KOPT-K1 (cell line): ENCODE measurements at regions not wholly inside any gene's neighbourhood (a gene's known extent, or its start where the extent isn't known, plus 50 kb on each side); places are given as distances from the start of the nearest gene placed in this dataset.

Experiments
- H3K27ac ChIP-seq: fragments of 200-600 bp; sonication (generic); 2 replicates; pipeline ENCODE4 v1.5.1; 2016; ENCODE audit warnings: antibody characterized with exemption, mild to moderate bottlenecking, low read depth, low read length; ENCODE audit not compliant: poor library complexity, severe bottlenecking
- H3K36me3 ChIP-seq: fragments of 200-600 bp; sonication (generic); 2 replicates; pipeline ENCODE4 v1.5.1; 2017; ENCODE audit warnings: antibody characterized with exemption, mild to moderate bottlenecking, low read length, moderate library complexity; ENCODE audit not compliant: insufficient read depth
- H3K9me3 ChIP-seq: fragments of 200-600 bp; sonication (generic); 2 replicates; pipeline ENCODE4 v1.5.1; 2017; ENCODE audit warnings: antibody characterized with exemption, low read length, mild to moderate bottlenecking; ENCODE audit not compliant: insufficient read depth, poor library complexity, severe bottlenecking

GRCh38 chr2:239669181-239669898 lies 268.5 kb upstream of the HDAC4 start:
- no peak overlapping the region for H3K27ac ChIP-seq
- no peaks in the 10 kb centered on the region for H3K9me3 ChIP-seq
- no peaks in the 10 kb centered on the region for H3K36me3 ChIP-seq

DNA sequence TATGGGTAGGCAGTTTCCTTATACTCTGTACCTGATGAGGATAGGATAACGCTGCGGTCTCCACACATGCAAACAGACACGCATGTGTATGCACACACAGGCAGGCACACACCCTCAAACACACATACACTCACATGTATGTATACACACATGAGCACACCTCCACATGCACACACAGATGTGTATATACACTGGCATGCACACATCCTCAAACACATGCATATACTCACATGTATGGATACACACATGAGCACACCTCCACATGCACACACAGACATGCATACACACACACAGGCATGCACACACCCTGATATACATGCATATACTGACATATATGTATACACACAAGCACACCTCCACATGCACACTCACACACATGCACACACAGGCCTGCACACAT lies 267.8 kb upstream of the HDAC4 start:
- Histone ChIP-seq H3K36me3 (no peaks in the 10 kb centered on the region), H3K27ac (no peak overlapping the region), H3K9me3 (no peaks in the 10 kb centered on the region)

- Histone ChIP-seq H3K9me3 (no peaks in the 10 kb centered on the region), H3K27ac (no peak overlapping the region)
Measured at GRCh38 chr2:239668042-239668441, 267.2 kb upstream of the HDAC4 start.

GRCh38 chr2:239667431-239667985 lies 266.7 kb upstream of the HDAC4 start:
- no peaks in the 10 kb centered on the region for H3K36me3 ChIP-seq
- H3K27ac ChIP-seq: no peak overlapping the region
- H3K9me3 ChIP-seq: no peaks in the 10 kb centered on the region

More at GRCh38 chr2:239668042-239668441, 267.2 kb upstream of the HDAC4 start:
- no peaks in the 10 kb centered on the region for H3K36me3 ChIP-seq

- no peak overlapping the region for H3K27ac ChIP-seq
- H3K9me3 ChIP-seq: no peaks in the 10 kb centered on the region
- H3K36me3 ChIP-seq: no peaks in the 10 kb centered on the region
Measured at GRCh38 chr2:239666855-239667376, 266.1 kb upstream of the HDAC4 start.

DNA sequence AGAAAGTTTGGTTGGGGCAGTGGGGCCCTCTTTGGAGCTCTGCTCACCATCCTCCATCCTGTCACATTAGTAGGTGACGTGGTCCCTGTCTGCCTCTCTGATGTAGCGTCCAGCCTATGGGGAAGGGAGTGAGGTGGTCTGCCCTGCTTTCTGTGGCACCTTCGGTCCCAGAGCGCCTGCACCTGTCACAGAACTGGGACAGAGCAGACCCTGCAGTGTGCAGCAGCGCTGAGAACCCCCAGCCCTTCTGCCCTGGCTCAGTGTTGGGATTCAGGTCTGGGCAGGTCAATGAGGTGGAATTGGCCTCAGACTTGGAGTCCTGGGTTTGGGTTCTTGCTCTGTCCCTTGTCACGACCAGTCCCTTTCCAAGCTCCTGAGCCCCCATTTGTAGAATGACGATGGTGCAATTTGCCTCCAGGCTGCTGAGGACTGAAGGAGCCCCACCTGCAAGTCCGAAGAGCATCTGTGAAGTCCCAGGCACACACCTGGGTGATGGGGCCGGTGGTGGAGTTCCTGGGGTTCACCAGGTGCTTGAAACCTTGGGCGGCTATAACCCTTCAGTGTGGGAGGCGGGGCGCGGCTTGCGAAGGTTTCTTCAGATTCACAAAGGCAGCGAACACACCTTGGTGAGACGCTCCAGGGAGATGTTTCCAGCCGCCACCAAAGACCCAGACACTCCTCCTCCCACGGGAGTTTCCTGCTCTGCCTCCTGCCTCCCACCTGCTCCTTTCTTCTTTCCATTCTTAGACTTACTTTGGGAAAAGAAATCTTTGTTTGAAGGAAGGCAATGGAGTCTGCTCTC lies 265.4 kb upstream of the HDAC4 start:
- Histone ChIP-seq H3K36me3 (no peaks in the 10 kb centered on the region), H3K9me3 (no peaks in the 10 kb centered on the region), H3K27ac (no peak overlapping the region)

DNA sequence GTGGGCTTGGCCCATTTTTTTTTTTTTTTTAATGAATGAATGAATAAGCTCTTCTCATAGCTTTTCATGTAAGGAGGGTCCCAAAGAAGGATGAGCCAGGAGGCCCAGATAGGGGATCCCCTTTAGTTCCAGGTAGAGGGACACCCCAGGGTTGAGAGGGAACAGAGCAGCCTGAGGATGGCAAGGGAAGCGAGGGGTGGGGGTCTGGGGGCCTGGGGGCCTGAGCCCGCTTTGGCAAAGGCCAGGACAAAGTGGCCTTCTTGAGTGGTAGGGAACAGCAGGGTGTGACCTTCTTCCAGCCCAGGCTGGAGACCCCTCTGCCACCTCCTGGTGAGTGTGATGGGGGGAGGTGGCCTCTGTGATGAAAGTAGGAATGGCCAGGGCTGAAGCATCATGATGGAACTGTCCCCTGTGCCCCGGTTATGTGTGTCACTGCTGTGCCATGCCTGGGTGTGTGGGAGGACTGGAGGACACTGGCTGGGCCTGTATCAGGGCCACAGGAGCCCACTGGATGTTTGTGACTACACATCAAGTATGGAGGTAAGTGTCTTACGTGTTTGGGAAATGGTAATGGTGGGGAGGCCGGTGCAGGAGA lies 263.5 kb upstream of the HDAC4 start:
- H3K27ac ChIP-seq: no peak overlapping the region
- H3K9me3 ChIP-seq: no peaks in the 10 kb centered on the region

GRCh38 chr2:239663364-239663924 lies 262.6 kb upstream of the HDAC4 start:
- H3K27ac ChIP-seq: no peak overlapping the region
- H3K36me3 ChIP-seq: no peaks in the 10 kb centered on the region
- H3K9me3 ChIP-seq: no peaks in the 10 kb centered on the region

More for the DNA sequence above, 263.5 kb upstream of the HDAC4 start:
- H3K36me3 ChIP-seq: no peaks in the 10 kb centered on the region

DNA sequence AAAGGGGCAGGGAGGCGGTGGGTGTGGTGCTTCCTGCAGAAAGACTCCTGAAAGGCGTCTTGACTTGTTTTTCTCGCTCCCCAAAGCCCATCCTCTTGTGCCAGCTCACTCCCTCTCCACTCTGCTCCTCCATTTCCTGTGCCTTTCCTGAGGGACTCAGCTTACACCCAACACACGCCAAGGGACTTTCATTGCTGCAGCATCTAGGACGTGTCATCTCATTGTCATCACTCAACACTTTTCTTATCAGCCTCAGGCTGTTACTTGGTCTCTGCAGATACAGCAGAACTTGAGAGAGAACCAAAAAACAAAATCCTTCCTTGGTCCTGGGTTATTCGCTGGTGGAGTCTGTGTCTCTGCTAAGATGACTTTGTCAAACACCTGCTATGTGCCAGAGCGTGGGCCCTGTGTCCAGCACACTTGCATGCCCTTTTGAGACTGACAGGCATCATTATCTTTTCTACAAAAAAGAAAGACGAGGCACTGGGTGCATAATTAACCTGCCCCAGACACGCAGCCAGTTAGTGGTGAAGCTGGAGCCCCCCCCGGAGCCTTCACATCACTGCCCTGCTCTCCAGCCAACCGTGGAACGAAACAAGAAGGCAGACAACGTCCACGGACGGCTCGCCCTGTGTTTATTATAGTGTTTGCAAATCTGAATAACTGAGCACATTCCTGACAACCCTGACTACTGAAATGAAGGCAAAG lies 261.7 kb upstream of the HDAC4 start:
- Histone ChIP-seq H3K27ac (no peak overlapping the region), H3K36me3 (no peaks in the 10 kb centered on the region), H3K9me3 (no peaks in the 10 kb centered on the region)

GRCh38 chr2:239661334-239662312 lies 260.8 kb upstream of the HDAC4 start:
- Histone ChIP-seq H3K9me3 (no peaks in the 10 kb centered on the region), H3K36me3 (no peaks in the 10 kb centered on the region), H3K27ac (no peak overlapping the region)

DNA sequence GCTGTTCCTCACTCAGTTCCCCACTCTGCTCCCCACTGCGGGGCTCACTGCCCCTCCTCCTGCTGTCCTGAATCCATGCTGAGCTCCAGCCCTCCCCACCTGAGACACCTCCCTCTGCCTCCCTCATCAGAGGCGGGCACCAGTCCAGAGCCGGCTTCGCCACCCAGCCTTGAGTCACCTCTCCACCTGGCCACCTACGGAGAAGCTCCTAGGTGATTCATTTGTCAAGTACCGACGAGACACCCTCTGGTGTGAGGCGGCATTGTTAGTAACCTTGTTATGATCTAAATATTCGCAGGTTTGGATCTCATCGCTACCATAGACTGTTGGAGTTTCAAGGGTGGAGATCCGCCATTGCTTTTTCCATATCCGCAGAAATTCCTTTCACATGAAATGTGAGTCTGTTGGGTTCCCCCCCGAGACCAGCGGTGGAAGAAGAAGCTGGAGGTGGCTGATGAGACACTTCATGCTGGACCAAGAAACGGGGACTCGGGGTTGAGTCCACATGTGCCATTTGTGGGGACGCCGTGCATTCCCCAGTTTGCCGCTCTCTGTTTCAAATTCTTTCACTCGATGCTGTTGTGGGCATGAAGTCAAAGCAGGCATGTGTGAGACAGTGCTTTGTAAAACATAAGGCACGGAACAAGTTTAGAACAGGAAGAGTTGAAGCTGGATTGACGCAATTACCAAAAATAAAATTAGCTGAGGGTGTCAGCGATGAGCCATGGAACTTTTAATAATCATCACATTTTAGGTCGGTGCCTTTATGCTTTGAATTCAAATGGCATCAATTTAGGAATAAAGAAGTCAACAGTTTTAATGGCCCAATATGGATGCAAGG lies 259.8 kb upstream of the HDAC4 start:
- Histone ChIP-seq H3K27ac (no peak overlapping the region), H3K9me3 (no peaks in the 10 kb centered on the region), H3K36me3 (no peaks in the 10 kb centered on the region)

- no peaks in the 10 kb centered on the region for H3K36me3 ChIP-seq
Measured at GRCh38 chr2:239657992-239658391, 257.2 kb upstream of the HDAC4 start.

DNA sequence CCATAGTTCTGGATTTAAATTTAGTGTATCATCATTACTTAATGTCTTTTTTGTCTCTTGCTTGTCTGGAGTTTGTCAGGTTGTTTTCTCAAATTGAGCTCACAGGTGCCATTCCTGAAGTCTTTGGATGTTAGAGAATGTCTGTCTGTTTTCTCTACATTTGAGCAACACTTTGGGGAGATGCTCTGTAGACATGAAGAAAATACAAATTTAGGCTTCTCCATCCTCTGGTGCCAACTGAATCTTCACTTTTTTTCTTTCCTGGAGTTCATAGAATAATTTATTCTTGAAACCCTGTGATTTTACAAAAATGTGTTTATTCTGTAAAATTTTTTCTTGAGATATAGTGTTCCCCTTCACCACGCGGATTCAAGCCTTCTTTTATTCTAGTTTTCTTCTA lies 256.4 kb upstream of the HDAC4 start:
- Histone ChIP-seq H3K27ac (no peak overlapping the region), H3K9me3 (no peaks in the 10 kb centered on the region), H3K36me3 (no peaks in the 10 kb centered on the region)

More at GRCh38 chr2:239657992-239658391, 257.2 kb upstream of the HDAC4 start:
- no peak overlapping the region for H3K27ac ChIP-seq
- no peaks in the 10 kb centered on the region for H3K9me3 ChIP-seq
